ENCODE measurements at regions not wholly inside any gene's neighbourhood (a gene's known extent, or its start where the extent isn't known, plus 50 kb on each side); places are given as distances from the start of the nearest gene placed in this dataset.
A peak's percentile ranks its signal among the peaks of the same experiment; 100 is the strongest.

GRCh38 chr14:97602438-97603117 lies 805.4 kb downstream of the VRK1 start:
- H3K9me3 Mint-ChIP-seq = peaks cover 5% of the 10 kb centered on the region
- DNase-seq (ENCODE audit: low spot score) = peak; percentile 72
- no peak overlapping the region for H3K4me3 Mint-ChIP-seq (ENCODE audit: low read depth)
- H3K27ac Mint-ChIP-seq = no peak overlapping the region
- peaks cover 16% of the 10 kb centered on the region for H3K36me3 Mint-ChIP-seq (ENCODE audit: low read depth)
- peaks cover 29% of the 10 kb centered on the region for H3K4me1 Mint-ChIP-seq (ENCODE audit: low read depth)
- H3K27me3 Mint-ChIP-seq (ENCODE audit: low read depth) = no peaks in the 10 kb centered on the region
- intact Hi-C loops (cut with micrococcal nuclease) = loop anchor here (1.0 to 5.0 kb wide), 5 partner anchors 16 to 160 kb away; no protein-coding TSS in a partner anchor

DNA sequence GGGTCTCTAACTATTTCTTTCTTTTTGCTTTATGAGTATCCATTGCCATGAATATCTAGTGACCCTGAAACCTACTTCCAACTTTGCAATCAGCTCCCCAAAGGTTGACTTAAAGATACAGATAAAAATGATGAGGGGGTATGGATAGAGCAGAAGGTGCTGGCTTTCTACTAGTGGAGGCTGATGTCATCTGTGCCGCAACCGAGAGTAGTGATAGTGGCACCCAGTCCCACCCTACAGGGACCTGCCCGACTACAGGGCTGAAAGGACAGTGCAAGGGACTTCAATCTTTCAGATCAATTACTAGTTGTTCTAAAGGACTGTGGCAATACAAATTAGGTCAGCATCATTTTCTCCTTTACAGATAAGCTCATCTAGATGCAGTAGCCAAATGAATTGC lies 806.0 kb downstream of the VRK1 start:
- intact Hi-C loops (cut with micrococcal nuclease) = loop anchor here (2.0 to 5.0 kb wide), 4 partner anchors 16 to 146 kb away; no protein-coding TSS in a partner anchor
- no peaks in the 10 kb centered on the region for H3K27me3 Mint-ChIP-seq (ENCODE audit: low read depth)
- H3K4me3 Mint-ChIP-seq (ENCODE audit: low read depth) = no peak overlapping the region
- H3K27ac Mint-ChIP-seq = no peak overlapping the region
- peaks cover 29% of the 10 kb centered on the region for H3K4me1 Mint-ChIP-seq (ENCODE audit: low read depth)
- H3K9me3 Mint-ChIP-seq = no peaks in the 10 kb centered on the region
- H3K36me3 Mint-ChIP-seq (ENCODE audit: low read depth) = peaks cover 16% of the 10 kb centered on the region
- DNase-seq (ENCODE audit: low spot score) = peak; percentile 28

GRCh38 chr14:97604731-97605130 lies 807.5 kb downstream of the VRK1 start:
- intact Hi-C loops (cut with micrococcal nuclease) = loop anchor here (5.0 kb wide), 3 partner anchors 93 to 147 kb away; no protein-coding TSS in a partner anchor
- no peaks in the 10 kb centered on the region for H3K9me3 Mint-ChIP-seq
- peaks cover 29% of the 10 kb centered on the region for H3K4me1 Mint-ChIP-seq (ENCODE audit: low read depth)
- no peak overlapping the region for H3K27ac Mint-ChIP-seq
- no peak for DNase-seq (ENCODE audit: low spot score)
- no peak overlapping the region for H3K4me3 Mint-ChIP-seq (ENCODE audit: low read depth)
- peaks cover 16% of the 10 kb centered on the region for H3K36me3 Mint-ChIP-seq (ENCODE audit: low read depth)
- no peaks in the 10 kb centered on the region for H3K27me3 Mint-ChIP-seq (ENCODE audit: low read depth)

GRCh38 chr14:97618401-97618800 lies 821.2 kb downstream of the VRK1 start:
- Mint-ChIP-seq H3K4me3 (ENCODE audit: low read depth) (no peak overlapping the region), H3K27me3 (ENCODE audit: low read depth) (no peaks in the 10 kb centered on the region), H3K27ac (peak overlapping the region; percentile 52), H3K36me3 (ENCODE audit: low read depth) (peaks cover 27% of the 10 kb centered on the region), H3K4me1 (ENCODE audit: low read depth) (peaks cover 42% of the 10 kb centered on the region), H3K9me3 (peaks cover 28% of the 10 kb centered on the region)
- intact Hi-C loops (cut with micrococcal nuclease) = loop anchor here (2.0 to 5.0 kb wide), 3 partner anchors 16 to 169 kb away; no protein-coding TSS in a partner anchor
- DNase-seq (ENCODE audit: low spot score) = no peak

- Mint-ChIP-seq H3K27ac (peak overlapping the region; percentile 84), H3K36me3 (ENCODE audit: low read depth) (peaks cover 22% of the 10 kb centered on the region), H3K4me3 (ENCODE audit: low read depth) (no peak overlapping the region), H3K9me3 (peaks cover 23% of the 10 kb centered on the region), H3K4me1 (ENCODE audit: low read depth) (peaks cover 44% of the 10 kb centered on the region), H3K27me3 (ENCODE audit: low read depth) (no peaks in the 10 kb centered on the region)
- no peak for DNase-seq (ENCODE audit: low spot score)
- intact Hi-C loops (cut with micrococcal nuclease) = loop anchor here (2.0 to 5.0 kb wide), 3 partner anchors 16 to 168 kb away; no protein-coding TSS in a partner anchor
Measured at GRCh38 chr14:97618917-97619690, 821.9 kb downstream of the VRK1 start.

DNA sequence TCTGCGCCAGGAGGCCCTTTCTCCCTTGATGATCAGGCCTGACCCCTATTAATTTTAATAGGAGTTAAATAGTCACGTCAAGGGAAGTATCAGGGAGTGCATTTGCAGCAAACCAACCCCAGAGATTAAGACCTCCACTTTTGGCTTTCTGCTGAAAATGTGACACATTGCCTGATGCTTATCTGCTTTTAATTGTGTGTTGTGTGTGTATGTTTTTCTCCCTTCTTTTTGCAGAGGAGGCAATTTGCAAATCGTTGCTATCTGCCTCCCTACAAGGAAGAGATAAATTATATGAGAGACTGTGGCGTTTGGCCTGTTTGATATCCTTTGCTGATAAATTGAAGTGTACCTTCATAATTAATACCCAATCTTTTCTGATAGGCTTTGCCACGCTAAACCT lies 822.9 kb downstream of the VRK1 start:
- Mint-ChIP-seq H3K27me3 (ENCODE audit: low read depth) (no peaks in the 10 kb centered on the region), H3K4me3 (ENCODE audit: low read depth) (peak overlapping the region; percentile 59)
- intact Hi-C loops (cut with micrococcal nuclease) = loop anchor here (5.0 kb wide), 3 partner anchors 87 to 357 kb away; no protein-coding TSS in a partner anchor

DNA sequence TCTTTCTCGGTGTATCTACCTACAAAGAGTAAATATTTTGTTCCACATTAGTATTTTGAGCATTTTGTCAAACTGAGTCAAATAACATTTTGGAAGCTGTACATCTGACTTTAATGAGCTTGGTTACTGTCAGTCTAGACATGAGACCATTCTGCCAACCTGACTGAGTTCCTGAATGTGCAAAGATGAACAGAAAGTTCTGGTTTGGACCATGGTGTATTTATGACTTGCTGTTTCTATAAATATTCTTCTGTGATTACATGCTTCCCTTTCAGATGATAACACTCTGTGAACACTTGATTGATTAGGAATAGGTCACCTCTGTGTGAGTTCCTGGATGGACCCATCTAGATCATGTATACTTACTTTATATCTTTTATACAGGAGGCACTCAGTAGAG lies 827.8 kb downstream of the VRK1 start:
- Mint-ChIP-seq H3K4me3 (ENCODE audit: low read depth) (no peak overlapping the region), H3K36me3 (ENCODE audit: low read depth) (peaks cover 3% of the 10 kb centered on the region), H3K27me3 (ENCODE audit: low read depth) (no peaks in the 10 kb centered on the region), H3K27ac (no peak overlapping the region), H3K9me3 (peaks cover 4% of the 10 kb centered on the region), H3K4me1 (ENCODE audit: low read depth) (peaks cover 30% of the 10 kb centered on the region)
- no peak for DNase-seq (ENCODE audit: low spot score)
- intact Hi-C loops (cut with micrococcal nuclease) = loop anchor here (5.0 kb wide), 3 partner anchors 82 to 352 kb away; no protein-coding TSS in a partner anchor

More for the DNA sequence above, 822.9 kb downstream of the VRK1 start:
- Mint-ChIP-seq H3K36me3 (ENCODE audit: low read depth) (peaks cover 14% of the 10 kb centered on the region), H3K9me3 (peaks cover 13% of the 10 kb centered on the region), H3K27ac (peak overlapping the region; percentile 84), H3K4me1 (ENCODE audit: low read depth) (peaks cover 47% of the 10 kb centered on the region)
- no peak for DNase-seq (ENCODE audit: low spot score)

GRCh38 chr14:97625477-97625876 lies 828.3 kb downstream of the VRK1 start:
- Mint-ChIP-seq H3K9me3 (peaks cover 4% of the 10 kb centered on the region), H3K4me1 (ENCODE audit: low read depth) (peaks cover 25% of the 10 kb centered on the region), H3K27ac (no peak overlapping the region), H3K36me3 (ENCODE audit: low read depth) (peaks cover 3% of the 10 kb centered on the region), H3K4me3 (ENCODE audit: low read depth) (no peak overlapping the region), H3K27me3 (ENCODE audit: low read depth) (no peaks in the 10 kb centered on the region)
- intact Hi-C loops (cut with micrococcal nuclease) = no loop called here
- no peak for DNase-seq (ENCODE audit: low spot score)

DNA sequence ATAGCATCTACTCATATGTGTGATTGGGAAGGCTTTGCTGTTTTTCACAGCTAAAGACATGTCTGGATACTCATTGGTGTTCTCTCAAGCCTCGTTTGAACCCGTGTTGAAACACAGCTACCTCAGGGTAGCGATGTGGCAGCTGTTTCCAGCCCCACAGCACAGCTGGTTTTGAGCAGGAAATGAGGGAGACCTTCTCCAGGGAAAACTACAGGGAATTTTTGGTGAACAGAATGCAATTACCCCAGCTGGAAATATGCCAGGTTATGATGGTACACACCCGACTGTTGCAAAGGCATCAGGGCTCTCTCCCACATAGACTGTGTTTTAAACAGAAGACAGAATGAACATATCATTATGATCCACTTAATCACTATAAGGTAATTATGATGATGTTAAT lies 828.9 kb downstream of the VRK1 start:
- no peak overlapping the region for H3K27ac Mint-ChIP-seq
- H3K4me1 Mint-ChIP-seq (ENCODE audit: low read depth) = peaks cover 20% of the 10 kb centered on the region
- no peak for DNase-seq (ENCODE audit: low spot score)
- H3K27me3 Mint-ChIP-seq (ENCODE audit: low read depth) = no peaks in the 10 kb centered on the region
- peaks cover 3% of the 10 kb centered on the region for H3K36me3 Mint-ChIP-seq (ENCODE audit: low read depth)
- H3K4me3 Mint-ChIP-seq (ENCODE audit: low read depth) = no peak overlapping the region
- intact Hi-C loops (cut with micrococcal nuclease) = no loop called here
- peaks cover 4% of the 10 kb centered on the region for H3K9me3 Mint-ChIP-seq

GRCh38 chr14:97630249-97630648 lies 833.1 kb downstream of the VRK1 start:
- Mint-ChIP-seq H3K4me3 (ENCODE audit: low read depth) (no peak overlapping the region), H3K27ac (no peak overlapping the region), H3K36me3 (ENCODE audit: low read depth) (no peaks in the 10 kb centered on the region), H3K9me3 (no peaks in the 10 kb centered on the region), H3K4me1 (ENCODE audit: low read depth) (peaks cover 19% of the 10 kb centered on the region), H3K27me3 (ENCODE audit: low read depth) (no peaks in the 10 kb centered on the region)
- DNase-seq (ENCODE audit: low spot score) = no peak
- intact Hi-C loops (cut with micrococcal nuclease) = no loop called here

- Mint-ChIP-seq H3K4me1 (ENCODE audit: low read depth) (peaks cover 28% of the 10 kb centered on the region), H3K4me3 (ENCODE audit: low read depth) (no peak overlapping the region)
Measured at GRCh38 chr14:97633131-97633738, 836.1 kb downstream of the VRK1 start.

DNA sequence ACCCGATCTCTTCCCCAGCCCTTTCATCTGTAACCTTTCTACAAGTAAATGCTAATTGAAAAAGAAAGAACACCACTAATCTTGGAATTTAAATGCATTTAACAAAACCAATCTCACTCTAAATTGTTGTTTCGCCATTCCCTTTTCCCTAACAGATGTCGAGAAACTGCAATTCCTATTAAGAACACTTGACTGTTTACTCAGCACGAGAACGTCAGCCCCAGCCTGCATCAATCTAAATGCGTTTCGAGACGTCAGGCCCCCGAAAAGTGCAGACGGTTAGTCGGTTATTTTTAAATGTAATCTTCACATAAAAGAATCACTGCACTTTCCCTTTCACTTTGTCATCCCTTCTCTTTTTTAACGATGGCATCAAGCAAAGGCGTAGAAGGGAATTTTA lies 837.6 kb downstream of the VRK1 start:
- Mint-ChIP-seq H3K27ac (peak overlapping the region; percentile 53), H3K27me3 (ENCODE audit: low read depth) (no peaks in the 10 kb centered on the region), H3K9me3 (no peaks in the 10 kb centered on the region), H3K36me3 (ENCODE audit: low read depth) (no peaks in the 10 kb centered on the region), H3K4me1 (ENCODE audit: low read depth) (peaks cover 41% of the 10 kb centered on the region), H3K4me3 (ENCODE audit: low read depth) (peak overlapping the region; percentile 74)
- intact Hi-C loops (cut with micrococcal nuclease) = loop anchor here (5.0 kb wide), 2 partner anchors 73 to 177 kb away; no protein-coding TSS in a partner anchor
- no peak for DNase-seq (ENCODE audit: low spot score)

More at GRCh38 chr14:97633131-97633738, 836.1 kb downstream of the VRK1 start:
- Mint-ChIP-seq H3K36me3 (ENCODE audit: low read depth) (no peaks in the 10 kb centered on the region), H3K27ac (no peak overlapping the region), H3K27me3 (ENCODE audit: low read depth) (no peaks in the 10 kb centered on the region), H3K9me3 (no peaks in the 10 kb centered on the region)
- no peak for DNase-seq (ENCODE audit: low spot score)
- intact Hi-C loops (cut with micrococcal nuclease) = no loop called here
